Endothelial cell of umbilical vein (primary cell): ENCODE measurements at regions not wholly inside any gene's neighbourhood (a gene's known extent, or its start where the extent isn't known, plus 50 kb on each side); places are given as distances from the start of the nearest gene placed in this dataset.

Experiments used
- EZH2 ChIP-seq: IDR thresholded peaks from 2 replicates; pipeline ENCODE4 v1.6.1; 2012; ENCODE audit warnings: borderline replicate concordance, low read depth, mild to moderate bottlenecking, moderate library complexity, low read length, inconsistent platforms; ENCODE audit not compliant: severe bottlenecking
- FOS ChIP-seq: IDR thresholded peaks from 2 replicates; pipeline ENCODE4 v1.6.1; 2011; ENCODE audit warnings: mild to moderate bottlenecking, low read length, moderate library complexity, borderline replicate concordance; ENCODE audit not compliant: insufficient read depth
- GATA2 ChIP-seq: IDR thresholded peaks from 2 replicates; pipeline ENCODE4 v1.7.0; 2011; ENCODE audit warnings: low read depth, mild to moderate bottlenecking, moderate library complexity, mixed read lengths, low read length; ENCODE audit not compliant: insufficient read length, insufficient read depth
- JUN ChIP-seq: IDR thresholded peaks from 2 replicates; pipeline ENCODE4 v1.6.1; 2011; ENCODE audit warnings: borderline replicate concordance, low read depth; ENCODE audit not compliant: insufficient read length, insufficient read depth
- MYC ChIP-seq: IDR thresholded peaks from one replicate; pipeline ENCODE4 v1.6.1; 2011; ENCODE audit warnings: mild to moderate bottlenecking, low read depth, low read length
- POLR2A ChIP-seq: IDR thresholded peaks from 2 replicates; pipeline ENCODE4 v1.6.1; 2012; ENCODE audit warnings: low read depth, mild to moderate bottlenecking, control low read depth, low read length
- POLR2AphosphoS5 ChIP-seq: IDR thresholded peaks from 2 replicates; pipeline ENCODE4 v1.6.1; 2012; ENCODE audit warnings: low read depth, mild to moderate bottlenecking, control low read depth, low read length, moderate library complexity; ENCODE audit not compliant: insufficient read depth
- TF ChIP-seq, protein P1 (sequence below), 2 donors: IDR thresholded peaks; 1 replicate in 1 of 2; 2 replicates in 1 of 2; pipeline ENCODE4 v1.5.1; 2011; ENCODE audit warnings: low read length in 2 of 2, mild to moderate bottlenecking in 2 of 2, moderate library complexity in 2 of 2, control low read depth in 1 of 2, inconsistent platforms in 1 of 2, low read depth in 1 of 2; ENCODE audit not compliant: insufficient read depth in 1 of 2; ENCODE audit errors: extremely low read depth in 1 of 2
- TF ChIP-seq, protein P2 (sequence below): IDR thresholded peaks from 2 replicates; pipeline ENCODE4 v1.6.1; 2011; ENCODE audit not compliant: insufficient read depth, insufficient read length

DNA sequence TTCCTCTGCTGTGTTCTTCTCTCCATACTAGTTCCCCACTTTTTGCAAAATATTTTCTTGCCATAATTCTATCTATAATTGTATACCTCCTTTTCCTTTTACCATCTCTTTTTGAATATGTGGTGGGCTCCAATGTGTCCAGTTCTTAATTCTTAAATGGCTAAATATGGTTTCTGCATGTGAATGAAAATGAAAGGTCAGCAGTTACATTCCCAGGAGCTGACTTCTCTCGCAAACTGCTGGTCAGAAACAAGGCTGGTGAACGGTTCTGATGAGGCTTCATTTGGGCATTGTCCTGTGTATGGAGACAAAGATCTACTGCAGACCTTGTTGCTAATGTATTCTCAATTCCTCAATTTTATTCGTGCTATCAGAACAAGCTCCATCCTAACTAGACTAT is 309.2 kb downstream of the SNX13 start:
- TF ChIP-seq, protein P1, sequence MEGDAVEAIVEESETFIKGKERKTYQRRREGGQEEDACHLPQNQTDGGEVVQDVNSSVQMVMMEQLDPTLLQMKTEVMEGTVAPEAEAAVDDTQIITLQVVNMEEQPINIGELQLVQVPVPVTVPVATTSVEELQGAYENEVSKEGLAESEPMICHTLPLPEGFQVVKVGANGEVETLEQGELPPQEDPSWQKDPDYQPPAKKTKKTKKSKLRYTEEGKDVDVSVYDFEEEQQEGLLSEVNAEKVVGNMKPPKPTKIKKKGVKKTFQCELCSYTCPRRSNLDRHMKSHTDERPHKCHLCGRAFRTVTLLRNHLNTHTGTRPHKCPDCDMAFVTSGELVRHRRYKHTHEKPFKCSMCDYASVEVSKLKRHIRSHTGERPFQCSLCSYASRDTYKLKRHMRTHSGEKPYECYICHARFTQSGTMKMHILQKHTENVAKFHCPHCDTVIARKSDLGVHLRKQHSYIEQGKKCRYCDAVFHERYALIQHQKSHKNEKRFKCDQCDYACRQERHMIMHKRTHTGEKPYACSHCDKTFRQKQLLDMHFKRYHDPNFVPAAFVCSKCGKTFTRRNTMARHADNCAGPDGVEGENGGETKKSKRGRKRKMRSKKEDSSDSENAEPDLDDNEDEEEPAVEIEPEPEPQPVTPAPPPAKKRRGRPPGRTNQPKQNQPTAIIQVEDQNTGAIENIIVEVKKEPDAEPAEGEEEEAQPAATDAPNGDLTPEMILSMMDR (IDR thresholded peaks at IDR 0.05; ENCODE audit: extremely low read depth in 1 of 2, insufficient read depth in 1 of 2, low read depth in 1 of 2, low read length in 2 of 2), result no peak
- no peak for TF ChIP-seq GATA2
- TF ChIP-seq POLR2A, result no peak
- TF ChIP-seq POLR2AphosphoS5, result no peak
- TF ChIP-seq, protein P2, sequence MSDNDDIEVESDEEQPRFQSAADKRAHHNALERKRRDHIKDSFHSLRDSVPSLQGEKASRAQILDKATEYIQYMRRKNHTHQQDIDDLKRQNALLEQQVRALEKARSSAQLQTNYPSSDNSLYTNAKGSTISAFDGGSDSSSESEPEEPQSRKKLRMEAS, result no peak
- no peak for TF ChIP-seq EZH2
- no peak for TF ChIP-seq FOS
- no peak for TF ChIP-seq MYC
- no peak for TF ChIP-seq JUN
